CD14-positive monocyte (primary cell): ENCODE measurements at regions not wholly inside any gene's neighbourhood (a gene's known extent, or its start where the extent isn't known, plus 50 kb on each side); places are given as distances from the start of the nearest gene placed in this dataset.

Experiments
- DNase-seq, 3 donors: peaks; one replicate each; pipeline ENCODE4 v3.0.0-alpha.2; 2011 to 2022
- H2AFZ ChIP-seq: 2 replicates; pipeline ENCODE4 v1.6.0; 2012; ENCODE audit warnings: mild to moderate bottlenecking, low read depth, low read length, inconsistent platforms; ENCODE audit not compliant: insufficient read depth, poor library complexity, severe bottlenecking
- H3K27ac ChIP-seq, 2 donors: 1 replicate in 1 of 2; 2 replicates in 1 of 2; pipeline ENCODE4 v1.5.1; 2012 to 2013; ENCODE audit warnings: low read length in 2 of 2, control low read depth in 1 of 2, inconsistent platforms in 1 of 2, low read depth in 1 of 2, mild to moderate bottlenecking in 1 of 2
- H3K27me3 ChIP-seq, 2 donors: one replicate each; pipeline versions ENCODE4 v1.6.0 to v1.6.1; 2011 to 2013; ENCODE audit warnings: low read length in 2 of 2; ENCODE audit not compliant: control insufficient read depth in 2 of 2, insufficient read depth in 2 of 2
- H3K36me3 ChIP-seq, 2 donors: replicated peaks in 1 of 2; 1 replicate in 1 of 2; 2 replicates in 1 of 2; pipeline versions ENCODE4 v1.5.1 to v1.6.1; 2012 to 2013; ENCODE audit warnings: low read length in 2 of 2, control low read depth in 1 of 2, inconsistent platforms in 1 of 2, mild to moderate bottlenecking in 1 of 2; ENCODE audit not compliant: insufficient read depth in 2 of 2, control insufficient read depth in 1 of 2
- H3K4me1 ChIP-seq, 2 donors: 1 replicate in 1 of 2; 2 replicates in 1 of 2; pipeline versions ENCODE4 v1.5.1 to v1.6.1; 2012 to 2013; ENCODE audit warnings: low read length in 2 of 2, control low read depth in 1 of 2, inconsistent platforms in 1 of 2, mild to moderate bottlenecking in 1 of 2, moderate library complexity in 1 of 2; ENCODE audit not compliant: insufficient read depth in 2 of 2, control insufficient read depth in 1 of 2
- H3K4me2 ChIP-seq: replicated peaks from 2 replicates; pipeline ENCODE3; 2012; ENCODE audit warnings: low read length, moderate library complexity, mild to moderate bottlenecking; ENCODE audit not compliant: poor library complexity, severe bottlenecking; ENCODE audit errors: extremely low read depth
- H3K4me3 ChIP-seq, 3 experiments: fragments of 200-600 bp in 1 of 3; sonication (generic) in 1 of 3; replicated peaks in 1 of 3; 1 replicate in 2 of 3; 2 replicates in 1 of 3; pipeline ENCODE4 v1.5.1; 2011 to 2013; ENCODE audit warnings: low read length in 3 of 3, mild to moderate bottlenecking in 3 of 3, control low read depth in 2 of 3, low read depth in 2 of 3, inconsistent platforms in 1 of 3, moderate library complexity in 1 of 3
- H3K79me2 ChIP-seq: 2 replicates; pipeline ENCODE4 v1.6.0; 2012; ENCODE audit warnings: mild to moderate bottlenecking, control low read depth, inconsistent platforms, low read length, moderate library complexity; ENCODE audit not compliant: insufficient read depth
- H3K9ac ChIP-seq: 2 replicates; pipeline ENCODE4 v1.6.0; 2017; ENCODE audit warnings: low read length, mild to moderate bottlenecking; ENCODE audit not compliant: insufficient read depth, poor library complexity, severe bottlenecking
- H3K9me3 ChIP-seq, 2 donors: replicated peaks in 1 of 2; 1 replicate in 1 of 2; 2 replicates in 1 of 2; pipeline versions ENCODE4 v1.5.1 to v1.6.1; 2012 to 2013; ENCODE audit warnings: low read length in 2 of 2, control low read depth in 1 of 2; ENCODE audit not compliant: control insufficient read depth in 1 of 2, insufficient read depth in 1 of 2
- H4K20me1 ChIP-seq: 2 replicates; pipeline ENCODE4 v1.6.0; 2012; ENCODE audit warnings: mild to moderate bottlenecking, low read length, control low read depth, moderate library complexity; ENCODE audit not compliant: insufficient read depth
- H3K27ac Mint-ChIP-seq, 7 donors: one replicate each; pipeline ENCODE4 v1.8.0; 2020; ENCODE audit warnings: mild to moderate bottlenecking in 7 of 7, mixed read lengths in 7 of 7, moderate library complexity in 6 of 7, inconsistent platforms in 2 of 7
- H3K27me3 Mint-ChIP-seq, 3 donors: one replicate each; pipeline ENCODE4 v1.8.0; 2021 to 2022; ENCODE audit warnings: low read depth in 3 of 3, mild to moderate bottlenecking in 3 of 3, mixed read lengths in 3 of 3, moderate library complexity in 3 of 3, inconsistent platforms in 1 of 3
- H3K36me3 Mint-ChIP-seq, 2 donors: one replicate each; pipeline ENCODE4 v1.8.0; 2020; ENCODE audit warnings: mixed read lengths in 2 of 2, inconsistent platforms in 1 of 2, mild to moderate bottlenecking in 1 of 2
- H3K4me1 Mint-ChIP-seq: one replicate; pipeline ENCODE4 v1.8.0; 2020; ENCODE audit warnings: mild to moderate bottlenecking, mixed read lengths
- H3K4me3 Mint-ChIP-seq, 2 donors: one replicate each; pipeline ENCODE4 v1.8.0; 2020; ENCODE audit warnings: mild to moderate bottlenecking in 2 of 2, mixed read lengths in 2 of 2, moderate library complexity in 1 of 2
- H3K9me3 Mint-ChIP-seq, 7 donors: one replicate each; pipeline ENCODE4 v1.8.0; 2020 to 2022; ENCODE audit warnings: mixed read lengths in 7 of 7, mild to moderate bottlenecking in 6 of 7, moderate library complexity in 6 of 7, inconsistent platforms in 2 of 7
- WGBS: methylation state at CpG from one replicate; pipeline ENCODE4 v1.1.5; 2013; ENCODE audit warnings: missing lambda C conversion rate; ENCODE audit not compliant: insufficient coverage; 5-methylcytosine and 5-hydroxymethylcytosine counted together
- intact Hi-C, 2 donors: fragments of 100-400 bp; cut with micrococcal nuclease; formaldehyde crosslinking; loops; one replicate each; pipeline versions ENCODE4 v1.15.0 to v1.15.1; 2023
- TF ChIP-seq, protein P1 (sequence below): fragments of 200-600 bp; IDR thresholded peaks from one replicate; pipeline ENCODE4 v1.8.0; 2022; ENCODE audit warnings: antibody characterized with exemption, mild to moderate bottlenecking

DNA sequence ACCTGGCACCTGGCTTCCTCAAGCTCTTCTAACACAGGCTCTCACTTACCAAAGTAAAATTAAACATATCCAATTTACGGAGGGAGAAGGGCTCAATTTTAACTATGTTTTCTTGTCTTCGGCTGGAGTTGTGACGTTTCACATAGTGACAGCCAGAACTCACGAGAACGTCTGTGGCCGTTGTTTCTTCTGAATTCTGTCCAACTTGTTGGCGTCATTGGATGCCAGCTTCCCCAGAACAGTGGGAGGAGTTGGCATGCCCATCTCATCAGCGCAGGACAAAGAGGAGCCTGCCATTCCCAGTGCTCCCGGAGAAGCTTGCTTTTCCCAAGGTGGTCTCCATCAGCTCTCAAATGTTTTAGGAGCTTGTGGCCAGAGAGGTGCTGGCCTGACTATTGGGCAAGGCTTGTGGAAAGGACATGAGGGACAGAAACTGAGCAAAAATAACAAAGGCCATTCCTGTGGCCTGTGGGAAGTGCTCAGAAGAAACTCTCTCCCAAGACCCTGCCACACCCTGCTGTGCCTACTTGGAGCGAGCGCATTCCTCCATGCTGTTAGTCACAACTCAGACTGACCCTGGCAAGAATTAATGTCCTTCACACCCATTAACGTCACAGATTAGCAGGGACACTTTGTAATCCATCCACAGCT, 265.4 kb upstream of the CDH4 start:
- H3K4me1 Mint-ChIP-seq: no peaks in the 10 kb centered on the region
- Histone ChIP-seq H3K27me3 (no peaks in the 10 kb centered on the region), H3K9me3 (peaks cover 0 to 5% of the 10 kb centered on the region in 2 donors), H3K27ac (no peak overlapping the region), H3K36me3 (no peaks in the 10 kb centered on the region), H4K20me1 (no peaks in the 10 kb centered on the region), H3K4me1 (no peaks in the 10 kb centered on the region), H2AFZ (no peak overlapping the region), H3K4me3 (no peak overlapping the region), H3K79me2 (no peaks in the 10 kb centered on the region), H3K4me2 (no peak overlapping the region), H3K9ac (no peak overlapping the region)
- H3K27me3 Mint-ChIP-seq: peaks cover 0 to 3% (median 2%) of the 10 kb centered on the region in 3 donors
- WGBS: 88% methylated on average over 12 of the region's 12 CpGs
- no peaks in the 10 kb centered on the region for H3K36me3 Mint-ChIP-seq
- TF ChIP-seq, protein P1, sequence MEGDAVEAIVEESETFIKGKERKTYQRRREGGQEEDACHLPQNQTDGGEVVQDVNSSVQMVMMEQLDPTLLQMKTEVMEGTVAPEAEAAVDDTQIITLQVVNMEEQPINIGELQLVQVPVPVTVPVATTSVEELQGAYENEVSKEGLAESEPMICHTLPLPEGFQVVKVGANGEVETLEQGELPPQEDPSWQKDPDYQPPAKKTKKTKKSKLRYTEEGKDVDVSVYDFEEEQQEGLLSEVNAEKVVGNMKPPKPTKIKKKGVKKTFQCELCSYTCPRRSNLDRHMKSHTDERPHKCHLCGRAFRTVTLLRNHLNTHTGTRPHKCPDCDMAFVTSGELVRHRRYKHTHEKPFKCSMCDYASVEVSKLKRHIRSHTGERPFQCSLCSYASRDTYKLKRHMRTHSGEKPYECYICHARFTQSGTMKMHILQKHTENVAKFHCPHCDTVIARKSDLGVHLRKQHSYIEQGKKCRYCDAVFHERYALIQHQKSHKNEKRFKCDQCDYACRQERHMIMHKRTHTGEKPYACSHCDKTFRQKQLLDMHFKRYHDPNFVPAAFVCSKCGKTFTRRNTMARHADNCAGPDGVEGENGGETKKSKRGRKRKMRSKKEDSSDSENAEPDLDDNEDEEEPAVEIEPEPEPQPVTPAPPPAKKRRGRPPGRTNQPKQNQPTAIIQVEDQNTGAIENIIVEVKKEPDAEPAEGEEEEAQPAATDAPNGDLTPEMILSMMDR: no peak
- intact Hi-C loops: no loop called here
- peaks cover 0 to 11% (median 4%) of the 10 kb centered on the region in 7 donors for H3K9me3 Mint-ChIP-seq
- H3K4me3 Mint-ChIP-seq: no peak overlapping the region
- no peak for DNase-seq
- H3K27ac Mint-ChIP-seq: peak overlapping the region in 1 of 7 donors; percentile 7

GRCh38 chr20:60990061-60990460, 262.0 kb upstream of the CDH4 start:
- H3K27ac ChIP-seq: no peak overlapping the region
- no peak overlapping the region for H3K9ac ChIP-seq
- H3K79me2 ChIP-seq: no peaks in the 10 kb centered on the region
- H3K9me3 Mint-ChIP-seq: peaks cover 2 to 5% (median 4%) of the 10 kb centered on the region in 7 donors
- no peaks in the 10 kb centered on the region for H3K27me3 ChIP-seq
- intact Hi-C loops: no loop called here
- H3K4me3 ChIP-seq: no peak overlapping the region
- H4K20me1 ChIP-seq: no peaks in the 10 kb centered on the region
- no peak overlapping the region for H3K4me3 Mint-ChIP-seq
- no peaks in the 10 kb centered on the region for H3K36me3 ChIP-seq
- peaks cover 0 to 5% (median 2%) of the 10 kb centered on the region in 3 donors for H3K27me3 Mint-ChIP-seq
- H2AFZ ChIP-seq: no peak overlapping the region
- WGBS: 84% methylated on average over 8 of the region's 10 CpGs
- H3K9me3 ChIP-seq: peaks cover 0 to 2% of the 10 kb centered on the region in 2 donors
- H3K4me1 Mint-ChIP-seq: no peaks in the 10 kb centered on the region
- no peak overlapping the region for H3K27ac Mint-ChIP-seq
- DNase-seq: no peak
- no peaks in the 10 kb centered on the region for H3K36me3 Mint-ChIP-seq
- no peak overlapping the region for H3K4me2 ChIP-seq
- H3K4me1 ChIP-seq: no peaks in the 10 kb centered on the region
- TF ChIP-seq, protein P1: no peak
